SK-N-MC (cell line): ENCODE measurements at regions not wholly inside any gene's neighbourhood (a gene's known extent, or its start where the extent isn't known, plus 50 kb on each side); places are given as distances from the start of the nearest gene placed in this dataset.

Source experiments
- EZH2 ChIP-seq: fragments of 200-600 bp; sonication (generic); IDR thresholded peaks from one replicate; pipeline ENCODE4 v1.6.1; 2017; ENCODE audit warnings: antibody characterized with exemption
- FOXP2 ChIP-seq: optimal IDR thresholded peaks from 2 replicates; pipeline ENCODE3; 2011; ENCODE audit warnings: mild to moderate bottlenecking, moderate library complexity; ENCODE audit not compliant: insufficient read depth; ENCODE audit errors: extremely low read length, control extremely low read depth
- POLR2AphosphoS5 ChIP-seq: IDR thresholded peaks from 2 replicates; pipeline ENCODE4 v1.6.1; 2012; ENCODE audit warnings: mild to moderate bottlenecking, low read depth, low read length, borderline replicate concordance

DNA sequence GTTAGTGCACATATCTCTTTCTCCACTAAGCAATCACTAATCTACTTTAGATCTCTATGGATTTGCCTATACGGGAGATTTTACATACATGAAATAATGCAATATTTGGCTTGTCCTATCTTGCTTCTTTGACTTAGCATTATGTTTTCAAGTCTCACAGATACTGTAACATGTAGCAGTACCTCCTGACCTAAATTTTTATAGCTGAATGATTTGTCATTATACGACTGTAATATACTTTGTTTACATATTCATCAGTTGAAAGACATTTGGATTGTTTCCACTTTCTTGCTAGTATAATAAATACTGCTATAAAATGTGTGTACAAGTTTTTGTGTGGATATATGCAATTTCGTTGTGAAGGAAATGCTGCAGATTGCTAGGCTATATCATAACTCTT, 1520.8 kb upstream of the CDH6 start:
- TF ChIP-seq POLR2AphosphoS5 = no peak
- no peak for TF ChIP-seq EZH2
- no peak for TF ChIP-seq FOXP2
